Vagina (tissue), 2 donors: ENCODE measurements at regions not wholly inside any gene's neighbourhood (a gene's known extent, or its start where the extent isn't known, plus 50 kb on each side); places are given as distances from the start of the nearest gene placed in this dataset.

Source experiments
- POLR2A ChIP-seq, 2 donors: fragments of 450-650 bp; IDR thresholded peaks; one replicate each; pipeline ENCODE4 v1.6.1; 2017; ENCODE audit warnings: antibody characterized with exemption in 2 of 2, mild to moderate bottlenecking in 2 of 2, moderate library complexity in 2 of 2
- POLR2AphosphoS5 ChIP-seq, 2 donors: sonication (generic); formaldehyde crosslinking; IDR thresholded peaks; one replicate each; pipeline ENCODE4 v1.9.0; 2017; ENCODE audit warnings: antibody characterized with exemption in 2 of 2, mild to moderate bottlenecking in 2 of 2, low read depth in 1 of 2; ENCODE audit not compliant: insufficient read depth in 1 of 2
- TF ChIP-seq, protein P1 (sequence below), 3 experiments: fragments of 450-650 bp in 2 of 3; fragments of 200-600 bp in 1 of 3; sonication (generic) in 1 of 3; IDR thresholded peaks; one replicate each; pipeline ENCODE4 v1.5.1; 2017 to 2019; ENCODE audit warnings: antibody characterized with exemption in 3 of 3, mild to moderate bottlenecking in 2 of 3, moderate library complexity in 2 of 3

DNA sequence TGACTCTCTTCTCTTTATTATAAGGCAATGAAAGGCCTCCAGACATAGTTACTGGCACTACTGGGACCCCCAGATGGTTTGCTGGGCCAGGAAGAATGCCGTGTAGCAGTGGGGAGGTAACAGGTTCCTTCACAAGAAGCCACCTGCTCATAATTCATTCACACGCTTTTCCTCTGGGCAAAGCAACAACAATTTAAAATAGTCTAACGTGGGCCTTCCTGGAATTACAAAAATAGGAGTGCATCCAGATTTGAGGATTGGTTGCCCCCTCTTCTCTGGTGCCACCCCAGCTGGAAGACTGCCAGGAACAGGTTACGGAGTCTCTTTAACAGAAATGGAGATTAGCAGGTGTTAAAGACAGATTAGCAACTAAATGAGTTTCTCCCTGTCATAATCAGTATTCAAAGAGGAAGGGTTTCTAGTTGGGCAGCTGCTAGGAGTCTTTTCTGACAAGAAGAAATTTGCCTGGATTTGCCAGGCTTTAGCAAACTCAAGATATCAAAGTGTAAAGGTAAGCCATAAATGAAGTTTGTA, 409.6 kb downstream of the NPIPA8 start:
- TF ChIP-seq, protein P1, sequence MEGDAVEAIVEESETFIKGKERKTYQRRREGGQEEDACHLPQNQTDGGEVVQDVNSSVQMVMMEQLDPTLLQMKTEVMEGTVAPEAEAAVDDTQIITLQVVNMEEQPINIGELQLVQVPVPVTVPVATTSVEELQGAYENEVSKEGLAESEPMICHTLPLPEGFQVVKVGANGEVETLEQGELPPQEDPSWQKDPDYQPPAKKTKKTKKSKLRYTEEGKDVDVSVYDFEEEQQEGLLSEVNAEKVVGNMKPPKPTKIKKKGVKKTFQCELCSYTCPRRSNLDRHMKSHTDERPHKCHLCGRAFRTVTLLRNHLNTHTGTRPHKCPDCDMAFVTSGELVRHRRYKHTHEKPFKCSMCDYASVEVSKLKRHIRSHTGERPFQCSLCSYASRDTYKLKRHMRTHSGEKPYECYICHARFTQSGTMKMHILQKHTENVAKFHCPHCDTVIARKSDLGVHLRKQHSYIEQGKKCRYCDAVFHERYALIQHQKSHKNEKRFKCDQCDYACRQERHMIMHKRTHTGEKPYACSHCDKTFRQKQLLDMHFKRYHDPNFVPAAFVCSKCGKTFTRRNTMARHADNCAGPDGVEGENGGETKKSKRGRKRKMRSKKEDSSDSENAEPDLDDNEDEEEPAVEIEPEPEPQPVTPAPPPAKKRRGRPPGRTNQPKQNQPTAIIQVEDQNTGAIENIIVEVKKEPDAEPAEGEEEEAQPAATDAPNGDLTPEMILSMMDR (IDR thresholded peaks at IDR 0.05) = no peak
- TF ChIP-seq POLR2A (IDR thresholded peaks at IDR 0.05) (no peak), POLR2AphosphoS5 (IDR thresholded peaks at IDR 0.05; ENCODE audit: insufficient read depth in 1 of 2, low read depth in 1 of 2) (no peak)
